ENCODE measurements at regions not wholly inside any gene's neighbourhood (a gene's known extent, or its start where the extent isn't known, plus 50 kb on each side); places are given as distances from the start of the nearest gene placed in this dataset.
"Not testable (repeated sequence)": the region's sequence is repeated elsewhere in the genome, so short reads cannot be mapped to it uniquely, and the experiment has no call there.

GRCh38 chr2:38145236-38145635 lies 69.3 kb upstream of the CYP1B1 start:
- peak; percentile 10 for DNase-seq

GRCh38 chr2:38142627-38143026 lies 66.7 kb upstream of the CYP1B1 start:
- DNase-seq = no peak

- DNase-seq = no peak
Measured at GRCh38 chr2:38141501-38141900, 65.5 kb upstream of the CYP1B1 start.

GRCh38 chr2:38138996-38139395 lies 63.0 kb upstream of the CYP1B1 start:
- no peak for DNase-seq

GRCh38 chr2:38138419-38138818 lies 62.5 kb upstream of the CYP1B1 start:
- no peak for DNase-seq

- not testable (repeated sequence) for DNase-seq
Measured at GRCh38 chr2:38137958-38138357, 62.0 kb upstream of the CYP1B1 start.

- no peak for DNase-seq
Measured at GRCh38 chr2:38131676-38132075, 55.7 kb upstream of the CYP1B1 start.

- DNase-seq = no peak
Measured at GRCh38 chr2:38130876-38131275, 54.9 kb upstream of the CYP1B1 start.

- no peak for DNase-seq
Measured at GRCh38 chr2:38129987-38130386, 54.0 kb upstream of the CYP1B1 start.

- no peak for DNase-seq
Measured at GRCh38 chr2:38129481-38129880, 53.5 kb upstream of the CYP1B1 start.

GRCh38 chr2:38128653-38129052 lies 52.7 kb upstream of the CYP1B1 start:
- DNase-seq = no peak

- no peak for DNase-seq
Measured at GRCh38 chr2:38127277-38127676, 51.3 kb upstream of the CYP1B1 start.

- DNase-seq = no peak
Measured at GRCh38 chr2:38125842-38126241, 49.9 kb upstream of the CYP1B1 start.

All from islet precursor cell (in vitro differentiated cells).